ENCODE measurements at regions not wholly inside any gene's neighbourhood (a gene's known extent, or its start where the extent isn't known, plus 50 kb on each side); places are given as distances from the start of the nearest gene placed in this dataset.

- TF ChIP-seq ZNF791 (tag by site-specific recombination; IDR thresholded peaks at IDR 0.05) = no peak
- no peak for TF ChIP-seq ZNF354C (tag by site-specific recombination; IDR thresholded peaks at IDR 0.05; ENCODE audit: borderline replicate concordance, low read depth)
- no peak for TF ChIP-seq ZNF248 (tag by site-specific recombination; IDR thresholded peaks at IDR 0.05)
- TF ChIP-seq SP2 (tag by site-specific recombination; IDR thresholded peaks at IDR 0.05) = no peak
- no peak for TF ChIP-seq ZNF792 (tag by site-specific recombination; IDR thresholded peaks at IDR 0.05)
- no peak for TF ChIP-seq ZNF488 (tag by site-specific recombination; IDR thresholded peaks at IDR 0.05)
Measured at GRCh38 chr18:55918444-55918843, 330.5 kb upstream of the TCF4 start (continued).

GRCh38 chr18:55912919-55913318, 324.9 kb upstream of the TCF4 start:
- H3K9me3 ChIP-seq (ENCODE audit: control insufficient read depth, insufficient read depth, low read depth, low read length) = no peaks in the 10 kb centered on the region; the same call in 1 of the 2 replicates
- TF ChIP-seq ZNF426 (tag by site-specific recombination; IDR thresholded peaks at IDR 0.05) = no peak
- TF ChIP-seq TRIM28 (IDR thresholded peaks at IDR 0.05; ENCODE audit: borderline replicate concordance, low read length) = no peak
- no peak for TF ChIP-seq ZBTB48 (tag by site-specific recombination; IDR thresholded peaks at IDR 0.05)
- no peak for TF ChIP-seq ZNF148 (tag by site-specific recombination; IDR thresholded peaks at IDR 0.05; ENCODE audit: borderline replicate concordance)
- no peak for TF ChIP-seq GLIS1 (tag by site-specific recombination; IDR thresholded peaks at IDR 0.05)
- no peak for TF ChIP-seq KLF17 (tag by site-specific recombination; IDR thresholded peaks at IDR 0.05)
- no peak for TF ChIP-seq ZNF518A (tag by site-specific recombination; conservative IDR thresholded peaks at IDR 0.05; ENCODE audit: low read depth)
- TF ChIP-seq ZFHX2 (tag by site-specific recombination; conservative IDR thresholded peaks at IDR 0.05) = no peak
- no peak for TF ChIP-seq ZNF184 (tag by site-specific recombination; IDR thresholded peaks at IDR 0.05)
- TF ChIP-seq ZNF138 (tag by site-specific recombination; IDR thresholded peaks at IDR 0.05; ENCODE audit: borderline replicate concordance) = no peak
- no peaks in the 10 kb centered on the region for H3K36me3 ChIP-seq (ENCODE audit: control insufficient read depth in 2 of 2, insufficient read depth in 1 of 2, low read length in 2 of 2)
- no peak overlapping the region for H3K4me3 ChIP-seq (ENCODE audit: low read depth, low read length)
- no peak overlapping the region for H3K27ac ChIP-seq (ENCODE audit: extremely low read depth, low read depth, low read length)
- H3K4me1 ChIP-seq (ENCODE audit: control insufficient read depth, insufficient read depth, low read length) = peaks cover 5% of the 10 kb centered on the region; the same call in 1 of the 2 replicates
- CTCF ChIA-PET = no interaction called here
- POLR2A ChIA-PET = no interaction called here
